GM10266 (cell line): ENCODE measurements at regions not wholly inside any gene's neighbourhood (a gene's known extent, or its start where the extent isn't known, plus 50 kb on each side); places are given as distances from the start of the nearest gene placed in this dataset.

Source experiments
- DNase-seq: peaks from one replicate; pipeline ENCODE4 v3.0.0; 2012; ENCODE audit errors: extremely low spot score
- CTCF ChIP-seq: IDR thresholded peaks from 2 replicates; pipeline ENCODE4 v1.5.1; 2012; ENCODE audit warnings: mild to moderate bottlenecking, low read depth; ENCODE audit not compliant: control insufficient read depth, insufficient read depth; ENCODE audit errors: missing control alignments

- DNase-seq = no peak
- TF ChIP-seq CTCF = no peak
Measured at GRCh38 chr3:194812176-194812575, 126.5 kb downstream of the FAM43A start.

- no peak for DNase-seq
- TF ChIP-seq CTCF = no peak
Measured at GRCh38 chr3:194814878-194815357, 129.2 kb downstream of the FAM43A start.

GRCh38 chr3:194816748-194817591, 131.3 kb downstream of the FAM43A start:
- TF ChIP-seq CTCF = no peak

DNA sequence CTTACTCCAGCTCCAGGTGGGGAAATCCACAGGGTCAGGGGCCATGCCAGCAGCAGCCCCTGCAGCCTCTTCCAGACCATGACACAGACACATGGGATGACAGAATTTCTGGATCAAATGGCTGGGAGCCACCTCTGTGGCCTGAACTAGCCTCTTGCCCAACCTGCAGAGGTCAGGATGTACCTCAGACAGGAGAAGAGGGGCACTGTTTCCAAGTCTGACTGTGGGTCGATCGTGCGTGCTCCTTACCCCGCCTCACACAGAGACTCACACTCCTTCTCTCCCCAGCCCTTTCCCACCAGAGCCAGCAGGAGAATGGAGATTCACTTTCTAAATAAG, 131.9 kb downstream of the FAM43A start:
- no peak for TF ChIP-seq CTCF
- no peak for DNase-seq

More at GRCh38 chr3:194816748-194817591, 131.3 kb downstream of the FAM43A start:
- DNase-seq = no peak

- DNase-seq = no peak
- TF ChIP-seq CTCF = no peak
Measured at GRCh38 chr3:194817936-194818335, 132.3 kb downstream of the FAM43A start.

DNA sequence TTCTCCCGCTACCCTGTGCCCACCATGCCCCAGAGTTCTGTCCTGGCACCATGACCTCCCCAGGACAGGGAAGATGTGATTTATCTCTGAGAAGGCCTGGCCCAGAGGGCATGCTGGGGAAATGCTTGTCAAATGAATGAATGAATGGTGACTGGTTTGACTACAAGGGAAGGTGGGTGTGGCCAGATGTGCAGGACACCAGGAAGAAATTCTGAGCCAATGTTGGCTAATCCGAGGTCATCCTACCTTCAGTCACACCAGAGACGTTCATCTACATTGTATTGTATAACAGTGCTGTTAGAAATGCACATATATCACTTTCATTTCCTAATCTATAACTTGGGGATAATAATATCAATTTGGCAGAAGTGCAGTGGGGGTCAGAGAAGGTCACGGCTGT, 138.4 kb downstream of the FAM43A start:
- no peak for DNase-seq
- TF ChIP-seq CTCF = no peak

- no peak for TF ChIP-seq CTCF
- DNase-seq = no peak
Measured at GRCh38 chr3:194824701-194825111, 139.0 kb downstream of the FAM43A start.
